ENCODE measurements at regions not wholly inside any gene's neighbourhood (a gene's known extent, or its start where the extent isn't known, plus 50 kb on each side); places are given as distances from the start of the nearest gene placed in this dataset.

DNA sequence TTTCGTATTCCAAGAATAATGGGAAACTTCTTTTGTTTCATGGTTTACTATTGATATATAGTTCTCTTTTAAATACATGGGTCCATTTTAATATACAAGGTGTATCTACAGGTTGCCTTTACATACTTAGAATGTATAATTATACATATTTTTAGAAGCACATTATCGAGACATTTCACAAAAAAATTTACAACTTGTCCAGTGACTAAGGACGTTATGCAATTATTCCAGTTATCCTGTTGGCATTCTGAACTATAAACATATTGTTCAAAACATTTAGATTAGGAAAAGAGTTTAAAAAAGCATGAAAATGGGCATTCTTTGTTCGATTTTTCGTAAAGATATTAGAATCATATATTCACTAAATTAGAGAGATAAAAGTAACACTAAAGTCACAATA lies 344.6 kb upstream of the TMEFF2 start:
- ATAC-seq (no peak), DNase-seq (ENCODE audit: low spot score) (no peak), FAIRE-seq (no peak)
- H3K4me1 ChIP-seq (ENCODE audit: insufficient read depth, low read length): no peaks in the 10 kb centered on the region
- ChIA-PET POLR2A (no interaction called here), CTCF (ENCODE audit: low intra/inter-chr PET ratio, low total read pairs) (no interaction called here)
- in situ Hi-C loops (cut with HindIII; ENCODE audit: extremely low pct_ligation_motif_present, low pct_unique_long_range_greater_than_20kb) (no loop called here), intact Hi-C loops (cut with micrococcal nuclease; ENCODE audit: unreplicated experiment) (no loop called here)
- no peaks in the 10 kb centered on the region for H3K9me3 ChIP-seq (ENCODE audit: low read length)
- WGBS (ENCODE audit: low lambda C conversion rate): 3% methylated on average over 5 of the region's 5 CpGs
- H3K27ac ChIP-seq (ENCODE audit: extremely low read length, insufficient read depth, low read length): no peak overlapping the region
- BruUV-seq (replicated peaks): no TSS peak
- TF ChIP-seq CBX5 (CRISPR knock-in tag; IDR thresholded peaks at IDR 0.05; ENCODE audit: borderline replicate concordance): no peak
- TF ChIP-seq, protein P1, sequence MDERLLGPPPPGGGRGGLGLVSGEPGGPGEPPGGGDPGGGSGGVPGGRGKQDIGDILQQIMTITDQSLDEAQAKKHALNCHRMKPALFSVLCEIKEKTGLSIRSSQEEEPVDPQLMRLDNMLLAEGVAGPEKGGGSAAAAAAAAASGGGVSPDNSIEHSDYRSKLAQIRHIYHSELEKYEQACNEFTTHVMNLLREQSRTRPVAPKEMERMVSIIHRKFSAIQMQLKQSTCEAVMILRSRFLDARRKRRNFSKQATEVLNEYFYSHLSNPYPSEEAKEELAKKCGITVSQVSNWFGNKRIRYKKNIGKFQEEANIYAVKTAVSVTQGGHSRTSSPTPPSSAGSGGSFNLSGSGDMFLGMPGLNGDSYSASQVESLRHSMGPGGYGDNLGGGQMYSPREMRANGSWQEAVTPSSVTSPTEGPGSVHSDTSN (CRISPR knock-in tag; IDR thresholded peaks at IDR 0.05): no peak
- TF ChIP-seq, protein P2, sequence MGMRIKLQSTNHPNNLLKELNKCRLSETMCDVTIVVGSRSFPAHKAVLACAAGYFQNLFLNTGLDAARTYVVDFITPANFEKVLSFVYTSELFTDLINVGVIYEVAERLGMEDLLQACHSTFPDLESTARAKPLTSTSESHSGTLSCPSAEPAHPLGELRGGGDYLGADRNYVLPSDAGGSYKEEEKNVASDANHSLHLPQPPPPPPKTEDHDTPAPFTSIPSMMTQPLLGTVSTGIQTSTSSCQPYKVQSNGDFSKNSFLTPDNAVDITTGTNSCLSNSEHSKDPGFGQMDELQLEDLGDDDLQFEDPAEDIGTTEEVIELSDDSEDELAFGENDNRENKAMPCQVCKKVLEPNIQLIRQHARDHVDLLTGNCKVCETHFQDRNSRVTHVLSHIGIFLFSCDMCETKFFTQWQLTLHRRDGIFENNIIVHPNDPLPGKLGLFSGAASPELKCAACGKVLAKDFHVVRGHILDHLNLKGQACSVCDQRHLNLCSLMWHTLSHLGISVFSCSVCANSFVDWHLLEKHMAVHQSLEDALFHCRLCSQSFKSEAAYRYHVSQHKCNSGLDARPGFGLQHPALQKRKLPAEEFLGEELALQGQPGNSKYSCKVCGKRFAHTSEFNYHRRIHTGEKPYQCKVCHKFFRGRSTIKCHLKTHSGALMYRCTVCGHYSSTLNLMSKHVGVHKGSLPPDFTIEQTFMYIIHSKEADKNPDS (CRISPR knock-in tag; IDR thresholded peaks at IDR 0.05): no peak
- TF ChIP-seq FOXA3 (CRISPR knock-in tag; IDR thresholded peaks at IDR 0.05): no peak
- no peak for TF ChIP-seq ZNF598 (CRISPR knock-in tag; IDR thresholded peaks at IDR 0.05; ENCODE audit: borderline replicate concordance)
- TF ChIP-seq REXO4 (CRISPR knock-in tag; IDR thresholded peaks at IDR 0.05; ENCODE audit: borderline replicate concordance): no peak
- no peak overlapping the region for H3K9ac ChIP-seq (ENCODE audit: insufficient read depth, low read depth, low read length)
- no peak overlapping the region for H2AFZ ChIP-seq (ENCODE audit: low read length)
- H4K20me1 ChIP-seq (ENCODE audit: insufficient read depth, low read length): no peaks in the 10 kb centered on the region
- no peak overlapping the region for H3K4me3 ChIP-seq (replicated peaks in 1 of 3; ENCODE audit: insufficient read depth in 1 of 3, low read depth in 2 of 3, low read length in 3 of 3)
- H3K36me3 ChIP-seq (replicated peaks in 1 of 2; ENCODE audit: control insufficient read depth in 1 of 2, insufficient read depth in 2 of 2, low read length in 2 of 2): no peaks in the 10 kb centered on the region
- no peaks in the 10 kb centered on the region for H3K27me3 ChIP-seq (ENCODE audit: control insufficient read depth in 1 of 2, insufficient read depth in 2 of 2, low read length in 2 of 2)
- H3K79me2 ChIP-seq (ENCODE audit: insufficient read depth, low read length): no peaks in the 10 kb centered on the region
- H3K4me2 ChIP-seq (ENCODE audit: low read depth, low read length): no peak overlapping the region
